ENCODE measurements at regions not wholly inside any gene's neighbourhood (a gene's known extent, or its start where the extent isn't known, plus 50 kb on each side); places are given as distances from the start of the nearest gene placed in this dataset.

- ATAC-seq (peak; percentile 60 to 95 (median 90)), DNase-seq (peak in 1 of 2 donors; percentile 38)
- 61 to 64% methylated on average over 8 of the region's 8 CpGs for WGBS, 2 donors
- Histone ChIP-seq H3K27ac (peak overlapping the region in 3 of 10 donors; percentile 16 to 78 (median 54)), H3K9me3 (peaks cover 0 to 4% (median 0%) of the 10 kb centered on the region in 11 donors), H3K27me3 (no peaks in the 10 kb centered on the region), H3K36me3 (no peaks in the 10 kb centered on the region), H3K4me1 (peaks cover 0 to 18% (median 0%) of the 10 kb centered on the region in 9 donors), H3K4me3 (no peak overlapping the region)
- intact Hi-C loops (cut with DNase I): loop anchor here in 2 of 10 donors (1.0 to 2.0 kb wide), 2 partner anchors 27 to 28 kb away; no protein-coding TSS in a partner anchor
- no peak for TF ChIP-seq CTCF (IDR thresholded peaks at IDR 0.05)
Observed at GRCh38 chr2:19649785-19650380, 251.9 kb downstream of the TTC32 start.

GRCh38 chr2:19649142-19649541 is 252.6 kb downstream of the TTC32 start:
- TF ChIP-seq CTCF (IDR thresholded peaks at IDR 0.05): no peak
- 93 to 95% methylated on average over 1 of the region's 1 CpG for WGBS, 2 donors
- H3K27me3 ChIP-seq: no peaks in the 10 kb centered on the region
- intact Hi-C loops (cut with DNase I): no loop called here
- no peak overlapping the region for H3K4me3 ChIP-seq
- ATAC-seq (no peak), DNase-seq (no peak)
- peaks cover 0 to 18% (median 0%) of the 10 kb centered on the region in 9 donors for H3K4me1 ChIP-seq
- H3K27ac ChIP-seq: no peak overlapping the region
- peaks cover 0 to 11% (median 0%) of the 10 kb centered on the region in 11 donors for H3K9me3 ChIP-seq
- no peaks in the 10 kb centered on the region for H3K36me3 ChIP-seq

GRCh38 chr2:19648583-19648982 is 253.2 kb downstream of the TTC32 start:
- Histone ChIP-seq H3K27me3 (no peaks in the 10 kb centered on the region), H3K36me3 (no peaks in the 10 kb centered on the region), H3K27ac (peak overlapping the region in 1 of 10 donors; percentile 20), H3K4me1 (peaks cover 0 to 18% (median 0%) of the 10 kb centered on the region in 9 donors), H3K9me3 (peaks cover 0 to 11% (median 0%) of the 10 kb centered on the region in 11 donors), H3K4me3 (no peak overlapping the region)
- 0 to 26% methylated on average over 1 of the region's 1 CpG for WGBS, 2 donors
- DNase-seq (peak in 1 of 2 donors; percentile 41), ATAC-seq (peak in 6 of 8 donors; percentile 26 to 75 (median 34))
- no peak for TF ChIP-seq CTCF (IDR thresholded peaks at IDR 0.05)
- intact Hi-C loops (cut with DNase I): no loop called here

- ATAC-seq (no peak), DNase-seq (no peak)
- Histone ChIP-seq H3K4me3 (no peak overlapping the region), H3K4me1 (peaks cover 0 to 18% (median 0%) of the 10 kb centered on the region in 9 donors), H3K36me3 (no peaks in the 10 kb centered on the region), H3K9me3 (peaks cover 0 to 11% (median 0%) of the 10 kb centered on the region in 11 donors), H3K27me3 (no peaks in the 10 kb centered on the region), H3K27ac (no peak overlapping the region)
- TF ChIP-seq CTCF (IDR thresholded peaks at IDR 0.05): no peak
- 84 to 89% methylated on average over 1 of the region's 1 CpG for WGBS, 2 donors
- intact Hi-C loops (cut with DNase I): no loop called here
Observed at GRCh38 chr2:19646987-19647386, 254.8 kb downstream of the TTC32 start.
